ENCODE measurements at regions not wholly inside any gene's neighbourhood (a gene's known extent, or its start where the extent isn't known, plus 50 kb on each side); places are given as distances from the start of the nearest gene placed in this dataset.

DNA sequence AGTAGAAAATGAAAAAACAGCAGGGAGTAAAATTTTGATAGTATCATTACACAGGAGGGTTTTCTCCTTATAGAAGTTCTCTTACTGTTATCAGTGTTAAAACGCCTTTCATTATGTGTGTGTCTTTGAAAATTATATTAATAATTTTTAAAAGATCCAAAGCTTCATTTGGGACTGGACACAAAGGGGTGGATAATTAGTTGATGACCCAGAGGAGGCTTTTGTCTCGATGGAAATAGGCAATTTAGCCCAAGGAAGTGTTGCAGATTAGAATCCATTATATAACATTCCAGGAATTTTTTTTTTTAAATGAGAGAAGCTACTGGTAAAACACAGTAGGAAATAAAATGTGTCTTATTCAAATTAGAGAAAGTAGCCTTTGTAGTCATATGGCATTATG is 1339.3 kb downstream of the FSTL5 start:
- H3K9me3 ChIP-seq: no peaks in the 10 kb centered on the region
- TF ChIP-seq, protein P1, sequence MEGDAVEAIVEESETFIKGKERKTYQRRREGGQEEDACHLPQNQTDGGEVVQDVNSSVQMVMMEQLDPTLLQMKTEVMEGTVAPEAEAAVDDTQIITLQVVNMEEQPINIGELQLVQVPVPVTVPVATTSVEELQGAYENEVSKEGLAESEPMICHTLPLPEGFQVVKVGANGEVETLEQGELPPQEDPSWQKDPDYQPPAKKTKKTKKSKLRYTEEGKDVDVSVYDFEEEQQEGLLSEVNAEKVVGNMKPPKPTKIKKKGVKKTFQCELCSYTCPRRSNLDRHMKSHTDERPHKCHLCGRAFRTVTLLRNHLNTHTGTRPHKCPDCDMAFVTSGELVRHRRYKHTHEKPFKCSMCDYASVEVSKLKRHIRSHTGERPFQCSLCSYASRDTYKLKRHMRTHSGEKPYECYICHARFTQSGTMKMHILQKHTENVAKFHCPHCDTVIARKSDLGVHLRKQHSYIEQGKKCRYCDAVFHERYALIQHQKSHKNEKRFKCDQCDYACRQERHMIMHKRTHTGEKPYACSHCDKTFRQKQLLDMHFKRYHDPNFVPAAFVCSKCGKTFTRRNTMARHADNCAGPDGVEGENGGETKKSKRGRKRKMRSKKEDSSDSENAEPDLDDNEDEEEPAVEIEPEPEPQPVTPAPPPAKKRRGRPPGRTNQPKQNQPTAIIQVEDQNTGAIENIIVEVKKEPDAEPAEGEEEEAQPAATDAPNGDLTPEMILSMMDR (IDR thresholded peaks at IDR 0.05): no peak
- ATAC-seq (no peak), DNase-seq (no peak)
- no peak overlapping the region for H3K4me3 ChIP-seq
- H3K4me1 ChIP-seq (ENCODE audit: low read depth): no peaks in the 10 kb centered on the region
- intact Hi-C loops (cut with DNase I, micrococcal nuclease): no loop called here
- H3K36me3 ChIP-seq (ENCODE audit: low read depth): no peaks in the 10 kb centered on the region

DNA sequence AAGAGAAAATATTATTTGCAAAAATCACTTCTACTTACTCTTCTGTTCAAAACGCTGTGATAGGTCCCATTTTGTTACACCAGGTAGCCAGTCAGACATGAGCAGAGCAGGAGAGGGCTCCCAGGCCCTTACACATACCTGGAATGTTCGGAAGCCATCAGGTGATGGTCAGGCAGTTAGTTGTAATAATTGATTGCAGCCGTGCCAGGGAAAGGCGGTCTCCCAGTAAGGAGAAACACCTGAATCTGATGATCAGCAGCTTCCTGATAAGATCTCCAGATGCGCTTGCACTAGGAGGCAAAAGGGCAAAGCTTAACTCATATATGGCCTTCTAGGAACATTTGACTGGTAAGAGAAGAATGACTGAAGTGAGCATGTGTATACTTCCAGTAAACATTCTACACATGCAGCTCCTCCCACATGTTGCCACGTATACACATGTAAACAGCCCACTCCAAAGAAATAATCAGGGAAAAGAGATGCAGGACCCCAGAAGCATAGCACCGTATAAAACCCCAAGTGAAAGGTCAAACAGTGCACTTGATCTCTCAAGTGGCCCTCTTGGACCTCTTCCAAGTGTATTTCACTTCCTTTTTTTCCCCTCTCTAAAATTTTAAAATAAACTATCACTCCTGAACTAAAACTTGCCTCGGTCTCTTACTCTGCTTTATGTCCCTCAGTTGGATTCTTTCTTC is 1338.0 kb downstream of the FSTL5 start:
- no peak overlapping the region for H3K4me3 ChIP-seq
- no peak for DNase-seq
- ATAC-seq: no peak
- TF ChIP-seq, protein P1 (IDR thresholded peaks at IDR 0.05): no peak
- H3K4me1 ChIP-seq (ENCODE audit: low read depth): no peaks in the 10 kb centered on the region
- intact Hi-C loops (cut with DNase I, micrococcal nuclease): no loop called here
- H3K9me3 ChIP-seq: no peaks in the 10 kb centered on the region
- no peaks in the 10 kb centered on the region for H3K36me3 ChIP-seq (ENCODE audit: low read depth)

DNA sequence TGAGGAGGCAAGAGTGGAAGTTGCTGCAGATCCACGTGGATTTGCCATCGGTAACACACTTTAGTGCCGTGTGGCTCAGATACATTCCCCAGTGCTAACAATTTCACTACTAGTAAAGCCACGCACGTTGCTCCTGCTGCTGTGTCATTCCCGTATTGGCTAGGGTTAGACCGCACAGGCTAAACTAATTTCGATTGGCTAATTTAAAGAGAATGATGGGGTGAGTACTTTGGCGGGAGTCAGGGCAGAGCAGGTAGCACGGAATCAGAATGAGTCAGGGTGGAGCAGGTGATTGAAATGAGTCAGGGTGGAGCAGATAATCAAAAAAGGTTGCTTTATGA is 1337.5 kb downstream of the FSTL5 start:
- TF ChIP-seq, protein P1 (IDR thresholded peaks at IDR 0.05): no peak
- no peak overlapping the region for H3K4me3 ChIP-seq
- ATAC-seq (no peak), DNase-seq (no peak)
- no peaks in the 10 kb centered on the region for H3K4me1 ChIP-seq (ENCODE audit: low read depth)
- no peaks in the 10 kb centered on the region for H3K36me3 ChIP-seq (ENCODE audit: low read depth)
- no peaks in the 10 kb centered on the region for H3K9me3 ChIP-seq
- intact Hi-C loops (cut with DNase I, micrococcal nuclease): no loop called here

DNA sequence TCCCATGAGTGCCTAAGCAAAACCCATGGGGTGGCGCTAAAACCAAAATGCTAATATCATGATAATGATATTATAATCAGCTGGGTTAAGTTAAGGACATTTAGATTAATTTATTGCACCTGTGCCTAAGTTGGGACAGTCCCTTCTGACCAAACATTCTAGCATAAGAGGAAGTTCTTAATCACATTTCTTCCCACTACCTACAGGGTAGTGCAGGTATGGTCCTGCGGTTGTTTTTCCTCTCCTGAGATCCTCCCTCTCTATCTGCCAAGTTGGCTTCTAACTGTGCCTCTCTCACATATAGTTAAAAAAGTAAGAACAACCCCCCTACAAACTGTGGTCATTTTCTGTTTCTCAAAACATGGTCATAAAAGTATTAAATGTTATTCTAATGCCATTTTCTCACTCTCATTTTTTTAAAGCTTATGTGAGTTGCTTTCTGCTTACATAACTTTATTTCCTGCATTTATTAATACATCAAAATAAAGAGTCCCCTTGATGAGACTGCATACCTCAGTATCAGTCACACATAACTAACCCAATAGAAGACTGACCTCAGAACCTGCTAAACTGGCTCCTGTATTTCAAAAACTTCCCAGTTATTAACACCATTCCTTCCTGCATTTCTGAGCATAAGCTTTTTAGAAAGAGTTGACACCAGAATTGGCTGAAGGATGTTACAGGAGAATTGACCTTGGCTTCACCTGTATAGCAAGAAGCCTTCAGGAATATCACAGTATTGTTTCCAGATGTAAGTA is 1332.5 kb downstream of the FSTL5 start:
- DNase-seq (no peak), ATAC-seq (no peak)
- TF ChIP-seq, protein P1 (IDR thresholded peaks at IDR 0.05): no peak
- intact Hi-C loops (cut with DNase I, micrococcal nuclease): no loop called here
- Histone ChIP-seq H3K36me3 (ENCODE audit: low read depth) (no peaks in the 10 kb centered on the region), H3K4me3 (no peak overlapping the region), H3K4me1 (ENCODE audit: low read depth) (no peaks in the 10 kb centered on the region), H3K9me3 (no peaks in the 10 kb centered on the region)

DNA sequence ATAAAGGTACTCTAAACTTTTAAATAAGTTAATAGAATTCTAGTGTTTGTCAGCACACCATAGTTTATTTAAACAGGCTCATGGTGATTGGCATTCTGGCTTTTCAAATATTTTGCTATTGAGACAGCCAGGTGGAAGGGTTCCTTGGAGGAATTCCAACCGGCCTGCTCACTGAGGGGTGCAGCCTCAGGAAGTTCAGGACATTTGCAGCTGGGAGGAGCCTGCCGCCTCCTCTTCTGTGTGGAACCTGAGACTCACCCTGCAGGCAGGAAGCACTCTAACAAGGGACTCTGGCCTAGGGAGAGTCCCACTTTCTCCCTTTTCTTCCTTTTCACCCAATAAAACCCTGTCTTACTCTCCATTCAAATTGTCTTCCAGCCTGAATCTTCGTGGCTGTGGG is 1328.0 kb downstream of the FSTL5 start:
- no peaks in the 10 kb centered on the region for H3K9me3 ChIP-seq
- ATAC-seq (no peak), DNase-seq (no peak)
- H3K4me1 ChIP-seq (ENCODE audit: low read depth): no peaks in the 10 kb centered on the region
- H3K36me3 ChIP-seq (ENCODE audit: low read depth): no peaks in the 10 kb centered on the region
- H3K4me3 ChIP-seq: no peak overlapping the region
- TF ChIP-seq, protein P1 (IDR thresholded peaks at IDR 0.05): no peak
- intact Hi-C loops (cut with DNase I, micrococcal nuclease): no loop called here

Data from mucosa of descending colon (tissue), 3 donors.